OCI-LY3 (cell line): ENCODE measurements at regions not wholly inside any gene's neighbourhood (a gene's known extent, or its start where the extent isn't known, plus 50 kb on each side); places are given as distances from the start of the nearest gene placed in this dataset.

Source experiments
- H2AFZ ChIP-seq: fragments of 200-600, 300-600 bp; shearing (Covaris generic); 2 replicates; pipeline ENCODE4 v1.6.0; 2014; ENCODE audit warnings: antibody characterized with exemption, low read depth, low read length
- H3K27ac ChIP-seq: fragments of 200-600, 300-600 bp; sonication (generic); 2 replicates; pipeline ENCODE4 v1.5.1; 2014; ENCODE audit warnings: mild to moderate bottlenecking, low read length, moderate library complexity, mixed read lengths
- H3K27me3 ChIP-seq: fragments of 200-600, 300-600 bp; sonication (generic); 2 replicates; pipeline ENCODE4 v1.6.1; 2014; ENCODE audit warnings: low read depth, low read length, mixed read lengths
- H3K36me3 ChIP-seq: fragments of 200-600, 300-600 bp; sonication (generic); replicated peaks from 2 replicates; pipeline ENCODE3; 2014; ENCODE audit warnings: low read depth, low read length, mixed read lengths
- H3K4me1 ChIP-seq: fragments of 300-600, 200-600 bp; sonication (generic); 2 replicates; pipeline ENCODE4 v1.6.1; 2014; ENCODE audit warnings: low read length, mixed read lengths
- H3K4me2 ChIP-seq: fragments of 200-600, 300-600 bp; sonication (generic); 2 replicates; pipeline ENCODE4 v1.6.1; 2014; ENCODE audit warnings: low read length, mixed read lengths
- H3K4me3 ChIP-seq: fragments of 300-600, 200-600 bp; sonication (generic); 2 replicates; pipeline ENCODE4 v1.5.1; 2014; ENCODE audit warnings: antibody characterized with exemption, mild to moderate bottlenecking, low read length, moderate library complexity
- H3K79me2 ChIP-seq: fragments of 300-600, 200-600 bp; shearing (Covaris generic); 2 replicates; pipeline ENCODE4 v1.6.1; 2014; ENCODE audit warnings: mild to moderate bottlenecking, low read length, mixed read lengths
- H3K9ac ChIP-seq: fragments of 300-600, 200-600 bp; shearing (Covaris generic); 2 replicates; pipeline ENCODE4 v1.6.0; 2014; ENCODE audit warnings: mild to moderate bottlenecking, low read length, moderate library complexity
- H3K9me3 ChIP-seq: fragments of 200-600, 300-600 bp; shearing (Covaris generic); 2 replicates; pipeline ENCODE4 v1.6.1; 2014; ENCODE audit warnings: low read length, mixed read lengths; ENCODE audit not compliant: insufficient read depth
- H4K20me1 ChIP-seq: fragments of 200-600, 300-600 bp; sonication (generic); 2 replicates; pipeline ENCODE4 v1.6.1; 2016; ENCODE audit warnings: low read length, mixed read lengths; ENCODE audit not compliant: insufficient read depth
- EZH2phosphoT487 ChIP-seq: fragments of 200-600 bp; shearing (Covaris generic); IDR thresholded peaks from 2 replicates; pipeline ENCODE4 v1.6.1; 2018; ENCODE audit warnings: antibody characterized with exemption, mixed run types, low read depth
- TF ChIP-seq, protein P1 (sequence below): fragments of 200-600, 300-600 bp; sonication (generic); IDR thresholded peaks from 2 replicates; pipeline ENCODE4 v1.5.1; 2014; ENCODE audit warnings: antibody characterized with exemption, low read length, low read depth

GRCh38 chr11:13117344-13117743, 108.2 kb downstream of the RASSF10 start:
- Histone ChIP-seq H3K9me3 (no peaks in the 10 kb centered on the region), H3K79me2 (no peaks in the 10 kb centered on the region), H3K4me3 (no peak overlapping the region), H3K36me3 (no peaks in the 10 kb centered on the region), H3K4me2 (no peak overlapping the region), H2AFZ (no peak overlapping the region), H3K9ac (no peak overlapping the region), H3K27ac (no peak overlapping the region), H3K4me1 (peaks cover 11% of the 10 kb centered on the region), H4K20me1 (no peaks in the 10 kb centered on the region), H3K27me3 (peaks cover 18% of the 10 kb centered on the region; the same call in 1 of the 2 replicates)
- TF ChIP-seq EZH2phosphoT487: no peak
- TF ChIP-seq, protein P1, sequence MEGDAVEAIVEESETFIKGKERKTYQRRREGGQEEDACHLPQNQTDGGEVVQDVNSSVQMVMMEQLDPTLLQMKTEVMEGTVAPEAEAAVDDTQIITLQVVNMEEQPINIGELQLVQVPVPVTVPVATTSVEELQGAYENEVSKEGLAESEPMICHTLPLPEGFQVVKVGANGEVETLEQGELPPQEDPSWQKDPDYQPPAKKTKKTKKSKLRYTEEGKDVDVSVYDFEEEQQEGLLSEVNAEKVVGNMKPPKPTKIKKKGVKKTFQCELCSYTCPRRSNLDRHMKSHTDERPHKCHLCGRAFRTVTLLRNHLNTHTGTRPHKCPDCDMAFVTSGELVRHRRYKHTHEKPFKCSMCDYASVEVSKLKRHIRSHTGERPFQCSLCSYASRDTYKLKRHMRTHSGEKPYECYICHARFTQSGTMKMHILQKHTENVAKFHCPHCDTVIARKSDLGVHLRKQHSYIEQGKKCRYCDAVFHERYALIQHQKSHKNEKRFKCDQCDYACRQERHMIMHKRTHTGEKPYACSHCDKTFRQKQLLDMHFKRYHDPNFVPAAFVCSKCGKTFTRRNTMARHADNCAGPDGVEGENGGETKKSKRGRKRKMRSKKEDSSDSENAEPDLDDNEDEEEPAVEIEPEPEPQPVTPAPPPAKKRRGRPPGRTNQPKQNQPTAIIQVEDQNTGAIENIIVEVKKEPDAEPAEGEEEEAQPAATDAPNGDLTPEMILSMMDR: no peak

DNA sequence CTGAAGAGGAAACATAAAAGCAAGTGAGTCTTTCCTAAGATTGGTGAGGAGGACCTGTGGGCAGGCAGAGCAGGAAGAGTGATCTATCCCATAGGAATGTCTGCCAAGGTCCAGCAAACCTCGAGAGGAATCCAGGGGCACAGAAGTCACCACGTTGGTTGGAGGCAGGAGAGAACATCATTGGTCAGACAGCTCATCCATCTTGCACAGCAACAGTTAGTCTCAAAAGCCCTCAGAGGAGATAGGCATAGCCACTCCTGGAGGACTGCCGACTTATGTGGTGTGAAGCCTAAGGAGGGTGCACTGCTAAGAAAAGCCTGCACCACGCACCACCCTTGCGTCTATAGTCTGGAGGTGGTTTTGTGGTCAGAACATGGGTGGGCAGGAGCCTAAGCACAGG, 109.1 kb downstream of the RASSF10 start:
- peaks cover 2% of the 10 kb centered on the region for H3K4me1 ChIP-seq
- H3K4me3 ChIP-seq: no peak overlapping the region
- peaks cover 18% of the 10 kb centered on the region; the same call in 1 of the 2 replicates for H3K27me3 ChIP-seq
- H3K79me2 ChIP-seq: no peaks in the 10 kb centered on the region
- no peaks in the 10 kb centered on the region for H3K36me3 ChIP-seq
- H3K9ac ChIP-seq: no peak overlapping the region
- no peak overlapping the region for H3K4me2 ChIP-seq
- no peak for TF ChIP-seq EZH2phosphoT487
- TF ChIP-seq, protein P1: no peak
- H3K9me3 ChIP-seq: no peaks in the 10 kb centered on the region
- no peak overlapping the region for H3K27ac ChIP-seq
- no peak overlapping the region for H2AFZ ChIP-seq
- H4K20me1 ChIP-seq: no peaks in the 10 kb centered on the region

- no peak for TF ChIP-seq EZH2phosphoT487
- TF ChIP-seq, protein P1: no peak
- Histone ChIP-seq H3K27ac (no peak overlapping the region), H3K4me2 (no peak overlapping the region)
These were observed 109.5 kb downstream of the RASSF10 start for GRCh38 chr11:13118650-13119049.

GRCh38 chr11:13119361-13119760, 110.2 kb downstream of the RASSF10 start:
- Histone ChIP-seq H3K4me1 (no peaks in the 10 kb centered on the region), H3K79me2 (no peaks in the 10 kb centered on the region), H2AFZ (no peak overlapping the region), H3K9ac (no peak overlapping the region), H3K36me3 (no peaks in the 10 kb centered on the region), H4K20me1 (no peaks in the 10 kb centered on the region), H3K27me3 (peaks cover 28% of the 10 kb centered on the region; the same call in 1 of the 2 replicates), H3K9me3 (no peaks in the 10 kb centered on the region), H3K4me3 (no peak overlapping the region), H3K27ac (no peak overlapping the region), H3K4me2 (no peak overlapping the region)
- TF ChIP-seq EZH2phosphoT487: no peak
- TF ChIP-seq, protein P1: no peak

More at GRCh38 chr11:13118650-13119049, 109.5 kb downstream of the RASSF10 start:
- H4K20me1 ChIP-seq: no peaks in the 10 kb centered on the region
- H3K4me3 ChIP-seq: no peak overlapping the region
- peaks cover 21% of the 10 kb centered on the region; the same call in 1 of the 2 replicates for H3K27me3 ChIP-seq
- no peak overlapping the region for H2AFZ ChIP-seq
- H3K36me3 ChIP-seq: no peaks in the 10 kb centered on the region
- H3K9me3 ChIP-seq: no peaks in the 10 kb centered on the region
- no peaks in the 10 kb centered on the region for H3K4me1 ChIP-seq
- no peak overlapping the region for H3K9ac ChIP-seq
- no peaks in the 10 kb centered on the region for H3K79me2 ChIP-seq
